ENCODE measurements at regions not wholly inside any gene's neighbourhood (a gene's known extent, or its start where the extent isn't known, plus 50 kb on each side); places are given as distances from the start of the nearest gene placed in this dataset.
A peak's percentile ranks its signal among the peaks of the same experiment; 100 is the strongest.

GRCh38 chr5:112548246-112548881 lies 129.3 kb upstream of the EPB41L4A start (continued):
- TF ChIP-seq THRB (CRISPR knock-in tag; conservative IDR thresholded peaks at IDR 0.05) (no peak), MAFK (IDR thresholded peaks at IDR 0.05; ENCODE audit: low read length) (peak; percentile 75; the same call in 1 of the 2 replicates), ZNF282 (CRISPR knock-in tag; IDR thresholded peaks at IDR 0.05) (no peak), RBM39 (optimal IDR thresholded peaks at IDR 0.05; ENCODE audit: low read depth, low read length) (no peak), MCM2 (IDR thresholded peaks at IDR 0.05; ENCODE audit: low read depth) (no peak), LCOR (CRISPR knock-in tag; IDR thresholded peaks at IDR 0.05) (peak; percentile 66; the same call in 1 of the 2 replicates), GATA2 (CRISPR knock-in tag; IDR thresholded peaks at IDR 0.05) (peak; percentile 81), ARID1B (IDR thresholded peaks at IDR 0.05) (peak; percentile 95), MTA2 (IDR thresholded peaks at IDR 0.05; ENCODE audit: low read depth) (peak; percentile 78), MNT (conservative IDR thresholded peaks at IDR 0.05) (peak in 1 of 2 experiments; percentile 42; a peak in 1 of 4 replicates), ZNF316 (IDR thresholded peaks at IDR 0.05) (peak; percentile 93), EP300 (IDR thresholded peaks at IDR 0.05; ENCODE audit: low read length) (peak; percentile 96), EWSR1 (IDR thresholded peaks at IDR 0.05; ENCODE audit: borderline replicate concordance, low read depth, partially characterized antibody) (no peak), GATAD2A (IDR thresholded peaks at IDR 0.05) (0 out of 2 replicates have a peak, but pooled peaks have one; percentile 31), CTBP1 (IDR thresholded peaks at IDR 0.05; ENCODE audit: borderline replicate concordance) (peak; percentile 64; the same call in 1 of the 2 replicates), CREB5 (CRISPR knock-in tag; IDR thresholded peaks at IDR 0.05) (no peak), ZNF57 (CRISPR knock-in tag; IDR thresholded peaks at IDR 0.05) (0 out of 2 replicates have a peak, but pooled peaks have one; percentile 27), STAT5A (IDR thresholded peaks at IDR 0.05; ENCODE audit: borderline replicate concordance, low read length) (peak; percentile 81), YBX1 (IDR thresholded peaks at IDR 0.05) (no peak), ATF4 (CRISPR knock-in tag; IDR thresholded peaks at IDR 0.05) (no peak), NFIC (IDR thresholded peaks at IDR 0.05) (peak; percentile 80), TEAD4 (IDR thresholded peaks at IDR 0.05; ENCODE audit: low read length) (peak; percentile 95), TEAD4 (CRISPR knock-in tag; IDR thresholded peaks at IDR 0.05; ENCODE audit: borderline replicate concordance) (no peak), ZNF696 (CRISPR knock-in tag; conservative IDR thresholded peaks at IDR 0.05) (no peak), BCOR (IDR thresholded peaks at IDR 0.05) (peak; percentile 84), MAFG (tag; conservative IDR thresholded peaks at IDR 0.05) (peak; percentile 92), ZEB2 (IDR thresholded peaks at IDR 0.05) (peak; percentile 50; the same call in 1 of the 2 replicates), TARDBP (IDR thresholded peaks at IDR 0.05) (no peak)
